ENCODE measurements at regions not wholly inside any gene's neighbourhood (a gene's known extent, or its start where the extent isn't known, plus 50 kb on each side); places are given as distances from the start of the nearest gene placed in this dataset.

- no peak for TF ChIP-seq GPBP1L1 (CRISPR knock-in tag; IDR thresholded peaks at IDR 0.05)
- TF ChIP-seq PREB (CRISPR knock-in tag; IDR thresholded peaks at IDR 0.05): no peak
- TF ChIP-seq KIAA2018 (CRISPR knock-in tag; IDR thresholded peaks at IDR 0.05; ENCODE audit: borderline replicate concordance): no peak
- TF ChIP-seq MAFK (conservative IDR thresholded peaks at IDR 0.05 in 1 of 2, IDR thresholded peaks at IDR 0.05 in 1 of 2; ENCODE audit: low read length in 2 of 2): no peak
- TF ChIP-seq, protein P1, sequence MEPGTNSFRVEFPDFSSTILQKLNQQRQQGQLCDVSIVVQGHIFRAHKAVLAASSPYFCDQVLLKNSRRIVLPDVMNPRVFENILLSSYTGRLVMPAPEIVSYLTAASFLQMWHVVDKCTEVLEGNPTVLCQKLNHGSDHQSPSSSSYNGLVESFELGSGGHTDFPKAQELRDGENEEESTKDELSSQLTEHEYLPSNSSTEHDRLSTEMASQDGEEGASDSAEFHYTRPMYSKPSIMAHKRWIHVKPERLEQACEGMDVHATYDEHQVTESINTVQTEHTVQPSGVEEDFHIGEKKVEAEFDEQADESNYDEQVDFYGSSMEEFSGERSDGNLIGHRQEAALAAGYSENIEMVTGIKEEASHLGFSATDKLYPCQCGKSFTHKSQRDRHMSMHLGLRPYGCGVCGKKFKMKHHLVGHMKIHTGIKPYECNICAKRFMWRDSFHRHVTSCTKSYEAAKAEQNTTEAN (CRISPR knock-in tag; conservative IDR thresholded peaks at IDR 0.05): no peak
- no peak for TF ChIP-seq POLR2A (IDR thresholded peaks at IDR 0.05; ENCODE audit: insufficient read depth in 1 of 2, low read depth in 2 of 2, low read length in 2 of 2)
- TF ChIP-seq CREB1 (IDR thresholded peaks at IDR 0.05): no peak
- no peak for TF ChIP-seq CREB1 (CRISPR knock-in tag; IDR thresholded peaks at IDR 0.05)
Observed at GRCh38 chr6:77019081-77019480, 444.2 kb downstream of the HTR1B start.

All from HepG2 (cell line).